Prostate gland (tissue), 2 donors: ENCODE measurements at regions not wholly inside any gene's neighbourhood (a gene's known extent, or its start where the extent isn't known, plus 50 kb on each side); places are given as distances from the start of the nearest gene placed in this dataset.

Source experiments
- CTCF ChIP-seq, 4 experiments: fragments of 200-600 bp in 2 of 4; fragments of 450-650 bp in 2 of 4; sonication (generic) in 2 of 4; IDR thresholded peaks; 1 replicate in 3 of 4; 2 replicates in 1 of 4; pipeline ENCODE4 v1.5.1; 2016 to 2019; ENCODE audit warnings: antibody characterized with exemption in 4 of 4, mild to moderate bottlenecking in 2 of 4, moderate library complexity in 2 of 4
- POLR2AphosphoS5 ChIP-seq: sonication (generic); formaldehyde crosslinking; IDR thresholded peaks from one replicate; pipeline ENCODE4 v1.6.1; 2017; ENCODE audit warnings: antibody characterized with exemption

- TF ChIP-seq POLR2AphosphoS5: no peak
- no peak for TF ChIP-seq CTCF (IDR thresholded peaks at IDR 0.05)
Measured at GRCh38 chr21:22871692-22872091, 1873.5 kb downstream of the NCAM2 start.
